ENCODE measurements at regions not wholly inside any gene's neighbourhood (a gene's known extent, or its start where the extent isn't known, plus 50 kb on each side); places are given as distances from the start of the nearest gene placed in this dataset.

DNA sequence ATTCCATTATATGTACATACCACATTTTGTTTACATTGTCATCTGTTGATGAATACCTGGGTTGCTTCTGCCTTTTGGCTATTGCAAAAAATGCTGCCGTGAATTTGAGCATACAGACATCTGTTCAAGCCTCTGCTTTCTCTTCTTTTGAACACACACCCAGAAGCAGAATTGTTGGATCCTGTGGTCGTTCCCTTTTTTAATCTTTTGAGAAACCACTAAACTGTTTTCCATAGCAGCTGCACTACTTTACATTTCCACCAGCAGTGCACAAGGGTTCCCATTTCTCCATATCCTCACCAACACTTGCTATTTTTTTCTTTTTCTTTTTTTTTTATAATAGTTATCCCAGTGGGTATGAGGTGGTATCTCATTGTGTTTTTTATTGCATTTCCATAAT lies 123.5 kb downstream of the TEX29 start:
- intact Hi-C loops (cut with DNase I, micrococcal nuclease): no loop called here
- ATAC-seq (no peak), DNase-seq (no peak)
- TF ChIP-seq, protein P1, sequence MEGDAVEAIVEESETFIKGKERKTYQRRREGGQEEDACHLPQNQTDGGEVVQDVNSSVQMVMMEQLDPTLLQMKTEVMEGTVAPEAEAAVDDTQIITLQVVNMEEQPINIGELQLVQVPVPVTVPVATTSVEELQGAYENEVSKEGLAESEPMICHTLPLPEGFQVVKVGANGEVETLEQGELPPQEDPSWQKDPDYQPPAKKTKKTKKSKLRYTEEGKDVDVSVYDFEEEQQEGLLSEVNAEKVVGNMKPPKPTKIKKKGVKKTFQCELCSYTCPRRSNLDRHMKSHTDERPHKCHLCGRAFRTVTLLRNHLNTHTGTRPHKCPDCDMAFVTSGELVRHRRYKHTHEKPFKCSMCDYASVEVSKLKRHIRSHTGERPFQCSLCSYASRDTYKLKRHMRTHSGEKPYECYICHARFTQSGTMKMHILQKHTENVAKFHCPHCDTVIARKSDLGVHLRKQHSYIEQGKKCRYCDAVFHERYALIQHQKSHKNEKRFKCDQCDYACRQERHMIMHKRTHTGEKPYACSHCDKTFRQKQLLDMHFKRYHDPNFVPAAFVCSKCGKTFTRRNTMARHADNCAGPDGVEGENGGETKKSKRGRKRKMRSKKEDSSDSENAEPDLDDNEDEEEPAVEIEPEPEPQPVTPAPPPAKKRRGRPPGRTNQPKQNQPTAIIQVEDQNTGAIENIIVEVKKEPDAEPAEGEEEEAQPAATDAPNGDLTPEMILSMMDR (IDR thresholded peaks at IDR 0.05): no peak
- Histone ChIP-seq H3K36me3 (ENCODE audit: low read depth) (no peaks in the 10 kb centered on the region), H3K9me3 (peaks cover 5% of the 10 kb centered on the region), H3K4me1 (ENCODE audit: low read depth) (no peaks in the 10 kb centered on the region), H3K4me3 (no peak overlapping the region)

- TF ChIP-seq, protein P1 (IDR thresholded peaks at IDR 0.05): no peak
- Histone ChIP-seq H3K4me1 (ENCODE audit: low read depth) (no peaks in the 10 kb centered on the region), H3K4me3 (no peak overlapping the region), H3K36me3 (ENCODE audit: low read depth) (no peaks in the 10 kb centered on the region), H3K9me3 (peaks cover 5% of the 10 kb centered on the region)
- DNase-seq (no peak), ATAC-seq (no peak)
- intact Hi-C loops (cut with DNase I, micrococcal nuclease): no loop called here
These were observed 128.1 kb downstream of the TEX29 start for GRCh38 chr13:111448504-111448903.

GRCh38 chr13:111449041-111449440 lies 128.6 kb downstream of the TEX29 start:
- TF ChIP-seq, protein P1 (IDR thresholded peaks at IDR 0.05): no peak
- H3K9me3 ChIP-seq: peaks cover 5% of the 10 kb centered on the region
- intact Hi-C loops (cut with DNase I, micrococcal nuclease): no loop called here
- H3K36me3 ChIP-seq (ENCODE audit: low read depth): no peaks in the 10 kb centered on the region
- DNase-seq (no peak), ATAC-seq (no peak)
- no peak overlapping the region for H3K4me3 ChIP-seq
- H3K4me1 ChIP-seq (ENCODE audit: low read depth): no peaks in the 10 kb centered on the region

DNA sequence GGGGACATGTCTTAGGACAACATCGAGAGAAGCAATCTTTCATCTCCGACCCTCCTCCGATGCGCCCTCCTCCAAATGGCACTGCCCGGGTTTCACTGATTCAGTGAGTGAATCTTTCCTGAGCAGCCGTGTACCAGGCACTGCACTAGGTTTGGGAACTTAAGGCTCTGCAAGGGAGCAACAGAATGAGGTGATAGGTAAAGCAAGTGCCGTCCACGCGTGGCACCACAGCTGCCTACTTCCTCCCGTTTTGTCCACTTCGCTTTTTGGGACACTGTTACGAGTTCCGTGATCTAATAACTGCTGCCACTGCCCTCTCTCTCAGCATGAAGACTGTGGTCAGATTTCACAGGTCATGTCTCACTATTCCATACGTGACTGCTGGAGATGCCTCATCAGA lies 131.0 kb downstream of the TEX29 start:
- no peaks in the 10 kb centered on the region for H3K4me1 ChIP-seq (ENCODE audit: low read depth)
- intact Hi-C loops (cut with DNase I, micrococcal nuclease): no loop called here
- no peak for DNase-seq
- no peaks in the 10 kb centered on the region for H3K36me3 ChIP-seq (ENCODE audit: low read depth)
- no peak overlapping the region for H3K4me3 ChIP-seq
- no peak for ATAC-seq
- peaks cover 5% of the 10 kb centered on the region for H3K9me3 ChIP-seq
- TF ChIP-seq, protein P1 (IDR thresholded peaks at IDR 0.05): no peak

GRCh38 chr13:111456452-111457230 lies 136.2 kb downstream of the TEX29 start:
- H3K4me3 ChIP-seq: no peak overlapping the region
- no peak for ATAC-seq
- H3K9me3 ChIP-seq: no peaks in the 10 kb centered on the region
- TF ChIP-seq, protein P1 (IDR thresholded peaks at IDR 0.05): no peak
- no peaks in the 10 kb centered on the region for H3K4me1 ChIP-seq (ENCODE audit: low read depth)
- DNase-seq: no peak
- H3K36me3 ChIP-seq (ENCODE audit: low read depth): no peaks in the 10 kb centered on the region
- intact Hi-C loops (cut with DNase I, micrococcal nuclease): no loop called here

Measured in mucosa of descending colon (tissue), 3 donors.